ENCODE measurements at regions not wholly inside any gene's neighbourhood (a gene's known extent, or its start where the extent isn't known, plus 50 kb on each side); places are given as distances from the start of the nearest gene placed in this dataset.

- 63% methylated on average over 15 of the region's 15 CpGs for WGBS (ENCODE audit: insufficient coverage)
- intact Hi-C loops (cut with micrococcal nuclease): no loop called here
- Mint-ChIP-seq H3K27me3 (ENCODE audit: low read depth in 2 of 2) (peaks cover 35 to 53% of the 10 kb centered on the region in 2 donors), H3K4me3 (no peak overlapping the region), H3K27ac (no peak overlapping the region), H3K9me3 (no peaks in the 10 kb centered on the region), H3K36me3 (no peaks in the 10 kb centered on the region), H3K4me1 (no peaks in the 10 kb centered on the region)
- no peak for TF ChIP-seq CTCF (IDR thresholded peaks at IDR 0.05)
- no peak for DNase-seq
- no peak overlapping the region for H3K4me3 ChIP-seq (ENCODE audit: low read length)
- no peaks in the 10 kb centered on the region for H3K27me3 ChIP-seq (ENCODE audit: control insufficient read depth, insufficient read depth, low read length)
- H3K4me1 ChIP-seq (ENCODE audit: control insufficient read depth, insufficient read depth, low read length): no peaks in the 10 kb centered on the region
- no peak overlapping the region for H3K27ac ChIP-seq (ENCODE audit: low read length)
- no peak for ATAC-seq
- H3K36me3 ChIP-seq (ENCODE audit: control insufficient read depth, insufficient read depth, low read length): no peaks in the 10 kb centered on the region
- no peaks in the 10 kb centered on the region for H3K9me3 ChIP-seq (ENCODE audit: control insufficient read depth, insufficient read depth, low read length)
Measured at GRCh38 chr15:70180186-70180875, 82.6 kb upstream of the TLE3 start.

GRCh38 chr15:70179309-70179892 is 81.7 kb upstream of the TLE3 start:
- no peaks in the 10 kb centered on the region for H3K36me3 ChIP-seq (ENCODE audit: control insufficient read depth, insufficient read depth, low read length)
- H3K27ac ChIP-seq (ENCODE audit: low read length): no peak overlapping the region
- ATAC-seq (no peak), DNase-seq (no peak)
- Mint-ChIP-seq H3K4me1 (no peaks in the 10 kb centered on the region), H3K36me3 (no peaks in the 10 kb centered on the region), H3K4me3 (no peak overlapping the region), H3K9me3 (no peaks in the 10 kb centered on the region), H3K27me3 (ENCODE audit: low read depth in 2 of 2) (peaks cover 35 to 57% of the 10 kb centered on the region in 2 donors), H3K27ac (no peak overlapping the region)
- H3K27me3 ChIP-seq (ENCODE audit: control insufficient read depth, insufficient read depth, low read length): no peaks in the 10 kb centered on the region
- intact Hi-C loops (cut with micrococcal nuclease): no loop called here
- H3K9me3 ChIP-seq (ENCODE audit: control insufficient read depth, insufficient read depth, low read length): no peaks in the 10 kb centered on the region
- WGBS (ENCODE audit: insufficient coverage): 100% methylated on average over 1 of the region's 1 CpG
- H3K4me3 ChIP-seq (ENCODE audit: low read length): no peak overlapping the region
- TF ChIP-seq CTCF (IDR thresholded peaks at IDR 0.05): no peak
- no peaks in the 10 kb centered on the region for H3K4me1 ChIP-seq (ENCODE audit: control insufficient read depth, insufficient read depth, low read length)

GRCh38 chr15:70178335-70179084 is 80.8 kb upstream of the TLE3 start:
- Histone ChIP-seq H3K4me3 (ENCODE audit: low read length) (no peak overlapping the region), H3K27ac (ENCODE audit: low read length) (no peak overlapping the region), H3K4me1 (ENCODE audit: control insufficient read depth, insufficient read depth, low read length) (no peaks in the 10 kb centered on the region), H3K27me3 (ENCODE audit: control insufficient read depth, insufficient read depth, low read length) (no peaks in the 10 kb centered on the region), H3K9me3 (ENCODE audit: control insufficient read depth, insufficient read depth, low read length) (no peaks in the 10 kb centered on the region), H3K36me3 (ENCODE audit: control insufficient read depth, insufficient read depth, low read length) (no peaks in the 10 kb centered on the region)
- 100% methylated on average over 2 of the region's 3 CpGs for WGBS (ENCODE audit: insufficient coverage)
- no peak overlapping the region for H3K27ac Mint-ChIP-seq
- intact Hi-C loops (cut with micrococcal nuclease): no loop called here
- no peaks in the 10 kb centered on the region for H3K9me3 Mint-ChIP-seq
- no peaks in the 10 kb centered on the region for H3K4me1 Mint-ChIP-seq
- no peak for TF ChIP-seq CTCF (IDR thresholded peaks at IDR 0.05)
- no peak for DNase-seq
- no peaks in the 10 kb centered on the region for H3K36me3 Mint-ChIP-seq
- no peak overlapping the region for H3K4me3 Mint-ChIP-seq
- H3K27me3 Mint-ChIP-seq (ENCODE audit: low read depth in 2 of 2): peaks cover 41 to 66% of the 10 kb centered on the region in 2 donors
- no peak for ATAC-seq
